Neural progenitor cell (in vitro differentiated cells): ENCODE measurements at regions not wholly inside any gene's neighbourhood (a gene's known extent, or its start where the extent isn't known, plus 50 kb on each side); places are given as distances from the start of the nearest gene placed in this dataset.

Experiments
- DNase-seq: peaks from one replicate; pipeline ENCODE4 v3.0.0-alpha.2; 2016; ENCODE audit warnings: low spot score
- H2AFZ ChIP-seq: fragments of 200-600 bp; sonication (generic); replicated peaks from 2 replicates; pipeline ENCODE4 v1.6.1; 2016; ENCODE audit warnings: antibody characterized with exemption
- H3F3A ChIP-seq: fragments of 200-600 bp; sonication (generic); 2 replicates; pipeline ENCODE4 v1.6.1; 2016; ENCODE audit warnings: antibody characterized with exemption, low read depth
- H3K27ac ChIP-seq: fragments of 200-600 bp; sonication (generic); 2 replicates; pipeline ENCODE4 v1.5.1; 2016; ENCODE audit warnings: mild to moderate bottlenecking
- H3K27me3 ChIP-seq: fragments of 200-600 bp; sonication (generic); 2 replicates; pipeline ENCODE4 v1.6.1; 2016; ENCODE audit warnings: mild to moderate bottlenecking, moderate library complexity
- H3K36me3 ChIP-seq: fragments of 200-600 bp; sonication (generic); 2 replicates; pipeline ENCODE4 v1.5.1; 2016
- H3K4me1 ChIP-seq: fragments of 200-600 bp; sonication (generic); 2 replicates; pipeline ENCODE4 v1.6.1; 2016; ENCODE audit warnings: mixed run types
- H3K4me2 ChIP-seq: fragments of 200-600 bp; sonication (generic); 2 replicates; pipeline ENCODE4 v1.6.1; 2016
- H3K4me3 ChIP-seq: fragments of 200-600 bp; sonication (generic); 2 replicates; pipeline ENCODE4 v1.5.1; 2016
- H3K79me2 ChIP-seq: fragments of 200-600 bp; sonication (generic); 2 replicates; pipeline ENCODE4 v1.6.1; 2016; ENCODE audit warnings: low read depth
- H3K9ac ChIP-seq: fragments of 200-600 bp; sonication (generic); 2 replicates; pipeline ENCODE4 v1.6.1; 2016
- H3K9me3 ChIP-seq: fragments of 200-600 bp; sonication (generic); 2 replicates; pipeline ENCODE4 v1.5.1; 2016; ENCODE audit warnings: low read depth
- H4K20me1 ChIP-seq: fragments of 200-600 bp; sonication (generic); 2 replicates; pipeline ENCODE4 v1.6.1; 2016; ENCODE audit warnings: low read depth
- H3K27ac Mint-ChIP-seq: 3 replicates; pipeline ENCODE4 v1.8.0; 2021; ENCODE audit warnings: mixed read lengths
- H3K27me3 Mint-ChIP-seq: 2 replicates; pipeline ENCODE4 v1.8.0; 2022; ENCODE audit warnings: low read depth, mild to moderate bottlenecking, inconsistent platforms, moderate library complexity, mixed read lengths; ENCODE audit not compliant: insufficient read depth
- H3K36me3 Mint-ChIP-seq: 3 replicates; pipeline ENCODE4 v1.8.0; 2021; ENCODE audit warnings: mixed read lengths
- H3K4me1 Mint-ChIP-seq: 3 replicates; pipeline ENCODE4 v1.8.0; 2021; ENCODE audit warnings: mixed read lengths
- H3K4me3 Mint-ChIP-seq: 3 replicates; pipeline ENCODE4 v1.8.0; 2021; ENCODE audit warnings: mild to moderate bottlenecking, moderate library complexity, mixed read lengths
- H3K9me3 Mint-ChIP-seq: 3 replicates; pipeline ENCODE4 v1.8.0; 2020; ENCODE audit warnings: mixed read lengths
- EZH2 ChIP-seq: fragments of 200-600 bp; sonication (generic); IDR thresholded peaks from 2 replicates; pipeline ENCODE4 v1.6.1; 2017; ENCODE audit warnings: antibody characterized with exemption, mild to moderate bottlenecking, moderate library complexity
- EZH2phosphoT487 ChIP-seq: fragments of 200-600 bp; sonication (generic); IDR thresholded peaks from 2 replicates; pipeline ENCODE4 v1.6.1; 2017; ENCODE audit warnings: antibody characterized with exemption
- TF ChIP-seq, protein P1 (sequence below): fragments of 200-600 bp; sonication (generic); IDR thresholded peaks from 2 replicates; pipeline ENCODE4 v1.5.1; 2017; ENCODE audit warnings: antibody characterized with exemption, mild to moderate bottlenecking

DNA sequence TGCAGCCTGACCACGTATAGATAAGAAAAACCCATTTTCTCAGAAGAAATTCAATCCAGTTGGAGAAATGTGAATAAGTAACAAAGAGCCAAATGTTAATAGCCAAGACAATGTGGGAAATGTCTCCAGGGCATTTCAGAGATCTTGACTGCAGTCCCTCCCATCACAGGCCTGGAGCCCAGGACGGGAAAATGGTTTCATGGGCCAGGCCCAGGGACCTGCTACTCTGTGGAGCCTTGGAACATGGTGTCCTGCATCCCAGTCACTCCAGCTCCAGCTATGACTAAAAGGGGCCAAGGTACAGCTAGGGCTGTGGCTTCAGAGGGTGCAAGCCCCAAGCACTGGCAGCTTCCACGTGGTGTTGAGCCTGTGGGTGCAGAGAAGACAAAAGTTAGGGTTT is 490.0 kb downstream of the CYLC2 start:
- H3K36me3 Mint-ChIP-seq: no peaks in the 10 kb centered on the region
- no peaks in the 10 kb centered on the region for H3K79me2 ChIP-seq
- no peaks in the 10 kb centered on the region for H3K36me3 ChIP-seq
- H3K4me1 Mint-ChIP-seq: no peaks in the 10 kb centered on the region
- no peaks in the 10 kb centered on the region for H3F3A ChIP-seq
- no peak for DNase-seq
- H3K9me3 ChIP-seq: no peaks in the 10 kb centered on the region
- H3K27ac Mint-ChIP-seq: no peak overlapping the region
- H3K27me3 Mint-ChIP-seq: no peaks in the 10 kb centered on the region
- no peaks in the 10 kb centered on the region for H3K4me1 ChIP-seq
- H3K4me3 Mint-ChIP-seq: no peak overlapping the region
- no peak overlapping the region for H3K4me3 ChIP-seq
- no peak overlapping the region for H3K4me2 ChIP-seq
- no peaks in the 10 kb centered on the region for H3K27me3 ChIP-seq
- H3K27ac ChIP-seq: no peak overlapping the region
- H2AFZ ChIP-seq: no peak overlapping the region
- H3K9me3 Mint-ChIP-seq: peaks cover 11% of the 10 kb centered on the region
- TF ChIP-seq, protein P1, sequence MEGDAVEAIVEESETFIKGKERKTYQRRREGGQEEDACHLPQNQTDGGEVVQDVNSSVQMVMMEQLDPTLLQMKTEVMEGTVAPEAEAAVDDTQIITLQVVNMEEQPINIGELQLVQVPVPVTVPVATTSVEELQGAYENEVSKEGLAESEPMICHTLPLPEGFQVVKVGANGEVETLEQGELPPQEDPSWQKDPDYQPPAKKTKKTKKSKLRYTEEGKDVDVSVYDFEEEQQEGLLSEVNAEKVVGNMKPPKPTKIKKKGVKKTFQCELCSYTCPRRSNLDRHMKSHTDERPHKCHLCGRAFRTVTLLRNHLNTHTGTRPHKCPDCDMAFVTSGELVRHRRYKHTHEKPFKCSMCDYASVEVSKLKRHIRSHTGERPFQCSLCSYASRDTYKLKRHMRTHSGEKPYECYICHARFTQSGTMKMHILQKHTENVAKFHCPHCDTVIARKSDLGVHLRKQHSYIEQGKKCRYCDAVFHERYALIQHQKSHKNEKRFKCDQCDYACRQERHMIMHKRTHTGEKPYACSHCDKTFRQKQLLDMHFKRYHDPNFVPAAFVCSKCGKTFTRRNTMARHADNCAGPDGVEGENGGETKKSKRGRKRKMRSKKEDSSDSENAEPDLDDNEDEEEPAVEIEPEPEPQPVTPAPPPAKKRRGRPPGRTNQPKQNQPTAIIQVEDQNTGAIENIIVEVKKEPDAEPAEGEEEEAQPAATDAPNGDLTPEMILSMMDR: no peak
- TF ChIP-seq EZH2: no peak
- TF ChIP-seq EZH2phosphoT487: no peak
- no peak overlapping the region for H3K9ac ChIP-seq
- H4K20me1 ChIP-seq: no peaks in the 10 kb centered on the region

DNA sequence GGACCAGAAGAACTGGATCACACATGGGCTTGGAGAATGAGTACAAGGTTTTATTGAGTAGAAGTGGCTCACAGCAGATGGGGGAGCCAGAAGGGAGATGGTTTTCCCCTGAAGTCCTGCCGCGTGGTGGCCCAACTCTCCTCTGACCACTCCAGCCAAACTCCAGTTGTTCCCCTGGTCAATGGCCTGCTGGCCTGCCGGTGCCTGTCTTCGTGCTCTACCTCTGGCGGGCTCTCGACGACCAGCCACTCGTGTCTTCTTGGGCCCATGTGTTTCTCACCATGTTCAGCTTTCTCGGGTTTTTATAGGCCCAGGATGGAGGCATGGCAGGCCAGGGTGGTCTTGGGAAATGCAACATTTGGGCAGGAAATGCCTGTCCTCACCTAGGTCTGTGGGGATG is 519.6 kb downstream of the CYLC2 start:
- Histone ChIP-seq H3K4me1 (no peaks in the 10 kb centered on the region), H3K27ac (no peak overlapping the region), H3K27me3 (no peaks in the 10 kb centered on the region), H3K9me3 (no peaks in the 10 kb centered on the region), H3F3A (no peaks in the 10 kb centered on the region), H3K36me3 (no peaks in the 10 kb centered on the region), H2AFZ (no peak overlapping the region), H3K4me3 (no peak overlapping the region), H3K4me2 (no peak overlapping the region), H4K20me1 (no peaks in the 10 kb centered on the region), H3K9ac (no peak overlapping the region), H3K79me2 (no peaks in the 10 kb centered on the region)
- no peaks in the 10 kb centered on the region for H3K4me1 Mint-ChIP-seq
- no peaks in the 10 kb centered on the region for H3K36me3 Mint-ChIP-seq
- H3K4me3 Mint-ChIP-seq: no peak overlapping the region
- H3K27me3 Mint-ChIP-seq: no peaks in the 10 kb centered on the region
- H3K9me3 Mint-ChIP-seq: no peaks in the 10 kb centered on the region
- TF ChIP-seq, protein P1: no peak
- no peak for TF ChIP-seq EZH2phosphoT487
- TF ChIP-seq EZH2: no peak
- DNase-seq: no peak
- H3K27ac Mint-ChIP-seq: no peak overlapping the region

DNA sequence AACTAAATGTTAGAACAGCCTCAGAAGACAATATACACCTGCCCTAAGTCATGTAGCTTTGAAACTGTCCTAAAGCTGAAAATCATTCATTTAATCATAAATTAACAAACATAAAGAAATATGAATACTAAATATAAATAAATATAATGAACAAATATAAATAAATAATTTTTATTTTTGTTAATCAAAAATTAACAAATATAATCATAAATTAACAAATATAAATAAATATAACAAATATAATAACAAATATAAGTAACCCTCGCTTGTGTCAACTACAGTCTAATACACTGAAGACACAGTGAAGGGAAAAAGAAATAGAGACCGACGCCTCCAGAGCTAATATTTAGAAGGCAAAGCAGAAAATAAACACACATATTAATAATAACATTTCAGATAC is 527.3 kb downstream of the CYLC2 start:
- no peaks in the 10 kb centered on the region for H3K27me3 Mint-ChIP-seq
- no peak for DNase-seq
- Histone ChIP-seq H3K9me3 (no peaks in the 10 kb centered on the region), H4K20me1 (no peaks in the 10 kb centered on the region), H3K79me2 (no peaks in the 10 kb centered on the region), H3K27me3 (no peaks in the 10 kb centered on the region), H3K9ac (no peak overlapping the region), H3K4me1 (no peaks in the 10 kb centered on the region), H2AFZ (no peak overlapping the region), H3K27ac (no peak overlapping the region), H3F3A (no peaks in the 10 kb centered on the region), H3K4me3 (no peak overlapping the region), H3K36me3 (no peaks in the 10 kb centered on the region), H3K4me2 (no peak overlapping the region)
- no peaks in the 10 kb centered on the region for H3K9me3 Mint-ChIP-seq
- no peak overlapping the region for H3K27ac Mint-ChIP-seq
- TF ChIP-seq EZH2phosphoT487 (no peak), EZH2 (no peak)
- TF ChIP-seq, protein P1: no peak
- no peak overlapping the region for H3K4me3 Mint-ChIP-seq
- H3K4me1 Mint-ChIP-seq: no peaks in the 10 kb centered on the region
- H3K36me3 Mint-ChIP-seq: no peaks in the 10 kb centered on the region

DNA sequence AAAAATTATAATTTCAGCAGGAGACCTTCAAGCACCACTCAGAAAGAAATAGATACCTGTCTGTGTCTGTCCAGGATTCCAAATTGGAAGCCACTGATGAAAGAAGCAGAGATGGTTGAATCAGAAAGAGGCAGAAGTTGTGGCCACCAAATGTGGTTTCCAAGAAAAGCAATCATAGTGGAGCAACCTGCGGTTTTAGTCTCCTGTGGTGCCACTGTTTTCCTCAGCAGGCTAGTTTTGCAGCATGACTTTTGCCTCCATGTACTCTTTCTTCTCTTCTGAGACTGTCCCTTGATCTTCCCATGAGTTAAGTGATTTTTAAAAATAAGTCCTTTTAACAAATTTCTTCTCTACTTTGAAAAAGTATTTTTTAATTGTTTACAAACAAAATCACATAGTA is 535.8 kb downstream of the CYLC2 start:
- H4K20me1 ChIP-seq: no peaks in the 10 kb centered on the region
- no peaks in the 10 kb centered on the region for H3F3A ChIP-seq
- no peaks in the 10 kb centered on the region for H3K36me3 Mint-ChIP-seq
- peaks cover 10% of the 10 kb centered on the region for H3K27me3 Mint-ChIP-seq
- no peak overlapping the region for H3K27ac ChIP-seq
- H3K4me3 Mint-ChIP-seq: no peak overlapping the region
- H3K4me1 ChIP-seq: peaks cover 3% of the 10 kb centered on the region
- H3K9me3 ChIP-seq: no peaks in the 10 kb centered on the region
- H3K4me1 Mint-ChIP-seq: peaks cover 17% of the 10 kb centered on the region
- H3K27ac Mint-ChIP-seq: no peak overlapping the region
- no peak overlapping the region for H3K9ac ChIP-seq
- peak; percentile 7 for DNase-seq
- no peaks in the 10 kb centered on the region for H3K36me3 ChIP-seq
- H3K9me3 Mint-ChIP-seq: no peaks in the 10 kb centered on the region
- no peak overlapping the region for H3K4me2 ChIP-seq
- no peak overlapping the region for H3K4me3 ChIP-seq
- H2AFZ ChIP-seq: no peak overlapping the region
- no peaks in the 10 kb centered on the region for H3K79me2 ChIP-seq
- no peaks in the 10 kb centered on the region for H3K27me3 ChIP-seq
- TF ChIP-seq EZH2 (no peak), EZH2phosphoT487 (no peak)
